IgD-negative memory B cell (primary cell): ENCODE measurements at regions not wholly inside any gene's neighbourhood (a gene's known extent, or its start where the extent isn't known, plus 50 kb on each side); places are given as distances from the start of the nearest gene placed in this dataset.

ENCODE experiments used
- H3K27ac Mint-ChIP-seq, 3 donors: one replicate each; pipeline ENCODE4 v1.8.0; 2020 to 2022; ENCODE audit warnings: mild to moderate bottlenecking in 3 of 3, mixed read lengths in 3 of 3, moderate library complexity in 1 of 3
- H3K27me3 Mint-ChIP-seq: one replicate; pipeline ENCODE4 v1.8.0; 2021; ENCODE audit warnings: mixed read lengths
- H3K36me3 Mint-ChIP-seq: one replicate; pipeline ENCODE4 v1.8.0; 2020; ENCODE audit warnings: mild to moderate bottlenecking, mixed read lengths
- H3K4me1 Mint-ChIP-seq, 3 donors: one replicate each; pipeline ENCODE4 v1.8.0; 2020 to 2022; ENCODE audit warnings: mixed read lengths in 3 of 3, mild to moderate bottlenecking in 1 of 3
- H3K4me3 Mint-ChIP-seq, 4 donors: one replicate each; pipeline ENCODE4 v1.8.0; 2020 to 2022; ENCODE audit warnings: mild to moderate bottlenecking in 4 of 4, mixed read lengths in 4 of 4, moderate library complexity in 3 of 4
- H3K9me3 Mint-ChIP-seq, 3 donors: one replicate each; pipeline ENCODE4 v1.8.0; 2020 to 2021; ENCODE audit warnings: mixed read lengths in 3 of 3, mild to moderate bottlenecking in 1 of 3

DNA sequence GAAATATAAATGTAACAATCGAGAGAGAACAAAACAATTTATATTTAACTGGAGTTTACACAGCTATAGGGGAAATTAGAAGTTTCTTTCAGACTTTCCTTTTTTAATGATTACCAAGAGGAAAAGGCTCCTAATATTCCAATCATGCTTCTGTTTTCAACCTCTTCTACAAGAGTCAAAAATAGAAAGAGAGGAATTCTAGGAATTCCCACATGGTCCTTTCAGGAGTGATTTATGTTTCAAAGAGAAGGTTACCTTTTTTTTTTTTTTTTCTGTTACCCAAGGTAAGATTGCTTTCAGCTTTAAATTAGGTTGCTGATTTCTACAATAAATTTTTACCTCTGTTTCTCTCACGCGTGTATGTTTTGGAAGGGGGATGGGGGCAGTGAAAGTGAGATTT is 355.3 kb upstream of the DCBLD2 start:
- Mint-ChIP-seq H3K27me3 (no peaks in the 10 kb centered on the region), H3K4me3 (no peak overlapping the region)

GRCh38 chr3:99253963-99254355 is 352.5 kb upstream of the DCBLD2 start:
- H3K9me3 Mint-ChIP-seq, result peaks cover 0 to 8% (median 6%) of the 10 kb centered on the region in 3 donors
- H3K27me3 Mint-ChIP-seq, result no peaks in the 10 kb centered on the region
- no peak overlapping the region for H3K27ac Mint-ChIP-seq
- no peaks in the 10 kb centered on the region for H3K36me3 Mint-ChIP-seq
- H3K4me1 Mint-ChIP-seq, result no peaks in the 10 kb centered on the region
- H3K4me3 Mint-ChIP-seq, result no peak overlapping the region

More for the DNA sequence above, 355.3 kb upstream of the DCBLD2 start:
- Mint-ChIP-seq H3K36me3 (no peaks in the 10 kb centered on the region), H3K4me1 (no peaks in the 10 kb centered on the region), H3K9me3 (peaks cover 0 to 9% (median 6%) of the 10 kb centered on the region in 3 donors), H3K27ac (no peak overlapping the region)

DNA sequence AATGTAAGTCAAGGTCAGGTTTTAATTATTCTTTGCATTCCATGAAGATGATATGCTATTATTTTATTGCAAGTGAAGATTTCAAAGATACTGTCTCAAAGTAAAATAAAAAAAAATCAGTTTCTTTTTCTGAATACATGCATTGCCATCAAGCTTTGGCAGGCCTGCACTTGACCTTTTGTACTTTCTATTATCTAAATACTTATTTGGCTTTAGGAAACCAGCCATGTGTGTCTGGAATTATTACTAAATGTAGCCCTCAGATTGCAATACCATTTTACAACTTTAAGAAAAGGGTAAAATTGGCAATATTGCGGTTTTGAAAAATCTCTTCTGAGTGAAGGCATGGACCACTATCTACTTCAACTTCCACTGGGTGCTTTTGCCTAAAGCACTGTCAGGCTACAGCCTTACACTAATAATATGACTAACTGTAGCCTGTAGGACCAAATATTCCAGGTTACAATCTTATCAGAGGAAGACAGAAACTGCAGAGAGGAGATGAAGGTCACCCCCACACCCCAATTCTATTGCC is 349.4 kb upstream of the DCBLD2 start:
- Mint-ChIP-seq H3K27me3 (no peaks in the 10 kb centered on the region), H3K4me3 (no peak overlapping the region), H3K9me3 (no peaks in the 10 kb centered on the region), H3K27ac (no peak overlapping the region), H3K4me1 (no peaks in the 10 kb centered on the region), H3K36me3 (no peaks in the 10 kb centered on the region)

- Mint-ChIP-seq H3K4me3 (no peak overlapping the region), H3K27me3 (no peaks in the 10 kb centered on the region), H3K27ac (no peak overlapping the region), H3K9me3 (no peaks in the 10 kb centered on the region), H3K4me1 (no peaks in the 10 kb centered on the region), H3K36me3 (no peaks in the 10 kb centered on the region)
Observed at GRCh38 chr3:99250272-99250671, 348.8 kb upstream of the DCBLD2 start.

DNA sequence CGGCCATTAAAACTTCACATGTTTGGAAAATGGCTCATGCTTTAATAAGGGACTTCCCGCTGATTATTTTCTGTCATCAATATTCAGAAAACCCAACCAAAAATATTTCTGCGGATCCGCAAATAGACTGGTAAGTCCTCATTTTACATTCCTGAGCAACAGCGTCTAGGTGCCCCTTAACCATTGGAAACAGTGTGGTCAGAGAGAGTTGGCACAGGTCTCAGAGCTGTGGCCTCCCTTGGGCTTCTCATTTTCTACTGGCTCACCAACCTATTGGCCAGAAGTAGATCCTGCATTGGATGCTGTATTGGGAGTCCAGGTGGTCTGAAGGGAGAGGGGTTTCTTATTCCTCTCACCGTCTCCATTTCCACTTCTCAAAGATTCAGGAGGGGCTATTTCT is 348.1 kb upstream of the DCBLD2 start:
- Mint-ChIP-seq H3K4me1 (no peaks in the 10 kb centered on the region), H3K27me3 (no peaks in the 10 kb centered on the region), H3K4me3 (no peak overlapping the region), H3K9me3 (no peaks in the 10 kb centered on the region), H3K27ac (no peak overlapping the region), H3K36me3 (no peaks in the 10 kb centered on the region)

DNA sequence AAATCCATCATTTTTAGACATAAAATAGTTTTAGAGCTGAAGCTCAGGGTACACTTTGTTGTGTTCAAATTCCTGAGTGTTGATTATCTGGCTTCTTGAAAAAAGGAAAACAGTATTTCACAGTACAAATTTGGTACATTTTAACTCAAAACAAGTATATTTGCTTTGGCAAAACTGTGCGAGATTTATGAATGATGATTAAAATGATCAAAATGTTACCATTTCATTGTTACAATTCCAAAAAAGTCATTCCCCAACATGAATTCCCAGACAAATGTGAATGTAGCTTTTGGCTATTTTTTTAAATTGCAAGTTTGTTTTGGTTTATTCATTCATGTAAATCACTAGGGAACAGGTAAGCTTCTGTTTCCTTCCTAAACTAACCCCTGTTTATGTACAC is 347.4 kb upstream of the DCBLD2 start:
- Mint-ChIP-seq H3K9me3 (no peaks in the 10 kb centered on the region), H3K27me3 (no peaks in the 10 kb centered on the region), H3K4me1 (no peaks in the 10 kb centered on the region), H3K27ac (no peak overlapping the region), H3K4me3 (no peak overlapping the region), H3K36me3 (no peaks in the 10 kb centered on the region)

DNA sequence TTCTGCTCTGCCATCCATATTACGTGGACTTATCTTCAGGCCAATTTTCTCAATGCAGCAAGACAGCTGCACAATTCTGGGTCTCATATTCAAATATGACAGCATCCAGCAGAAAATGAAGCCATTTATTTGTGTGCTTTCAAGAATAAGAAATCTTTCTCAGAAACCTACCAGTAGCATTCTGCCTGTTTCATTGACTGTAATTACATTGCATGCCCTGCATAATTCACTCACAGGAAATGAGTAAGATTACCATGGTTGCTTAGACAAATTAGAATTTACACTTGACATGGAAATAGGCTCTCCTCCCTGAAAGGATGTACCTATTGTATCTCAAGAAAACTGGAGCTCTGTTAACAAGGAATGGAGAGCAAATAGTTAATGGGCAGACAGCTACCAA is 346.6 kb upstream of the DCBLD2 start:
- no peak overlapping the region for H3K4me3 Mint-ChIP-seq

GRCh38 chr3:99246010-99246654 is 344.6 kb upstream of the DCBLD2 start:
- no peaks in the 10 kb centered on the region for H3K9me3 Mint-ChIP-seq
- H3K4me3 Mint-ChIP-seq, result no peak overlapping the region
- no peaks in the 10 kb centered on the region for H3K4me1 Mint-ChIP-seq
- no peak overlapping the region for H3K27ac Mint-ChIP-seq
- no peaks in the 10 kb centered on the region for H3K36me3 Mint-ChIP-seq
- no peaks in the 10 kb centered on the region for H3K27me3 Mint-ChIP-seq

More for the DNA sequence above, 346.6 kb upstream of the DCBLD2 start:
- H3K27ac Mint-ChIP-seq, result no peak overlapping the region
- H3K9me3 Mint-ChIP-seq, result no peaks in the 10 kb centered on the region
- H3K4me1 Mint-ChIP-seq, result no peaks in the 10 kb centered on the region
- no peaks in the 10 kb centered on the region for H3K36me3 Mint-ChIP-seq
- no peaks in the 10 kb centered on the region for H3K27me3 Mint-ChIP-seq

DNA sequence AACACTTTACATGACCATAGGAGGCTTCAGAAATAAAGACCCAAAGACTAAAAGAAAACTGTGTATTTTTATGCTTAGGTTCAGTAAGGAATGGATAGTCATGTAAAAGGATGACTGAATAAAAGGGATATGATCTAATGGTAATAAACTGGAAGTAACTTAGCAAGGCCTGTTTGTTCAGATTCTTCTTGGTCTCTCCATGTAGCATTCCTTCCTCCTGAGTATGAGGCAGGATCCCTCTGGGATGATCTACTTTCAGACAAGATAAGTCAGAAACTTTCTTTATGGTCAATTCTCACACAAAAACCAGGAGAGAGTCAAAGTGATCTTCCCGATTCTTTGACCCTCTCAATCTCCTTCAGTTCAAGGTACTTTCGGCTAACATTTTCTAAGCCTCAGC is 340.8 kb upstream of the DCBLD2 start:
- H3K9me3 Mint-ChIP-seq, result peaks cover 0 to 1% (median 0%) of the 10 kb centered on the region in 3 donors
- H3K27ac Mint-ChIP-seq, result no peak overlapping the region
- H3K4me1 Mint-ChIP-seq, result no peaks in the 10 kb centered on the region
- H3K27me3 Mint-ChIP-seq, result no peaks in the 10 kb centered on the region
- H3K4me3 Mint-ChIP-seq, result no peak overlapping the region
- no peaks in the 10 kb centered on the region for H3K36me3 Mint-ChIP-seq

DNA sequence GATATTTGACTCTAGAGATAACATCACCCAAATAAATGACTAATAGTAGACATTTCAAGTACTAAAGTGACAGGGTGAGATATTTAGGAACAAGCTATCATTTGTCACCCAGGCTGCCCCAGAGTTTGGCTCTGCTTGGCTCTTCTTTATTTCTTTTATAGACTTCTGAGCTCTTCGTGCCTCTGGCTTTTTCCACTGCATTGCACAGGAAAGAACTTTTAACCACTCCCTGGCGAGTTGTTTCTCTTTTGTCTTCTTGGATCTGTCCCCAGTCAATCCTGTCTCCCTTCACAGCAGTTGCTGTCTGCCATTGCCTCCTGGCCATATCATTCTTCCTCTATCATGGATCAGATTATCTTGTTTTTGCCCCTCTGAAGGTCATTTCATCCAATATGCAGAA is 339.2 kb upstream of the DCBLD2 start:
- H3K4me1 Mint-ChIP-seq, result no peaks in the 10 kb centered on the region
- no peak overlapping the region for H3K4me3 Mint-ChIP-seq
- H3K27me3 Mint-ChIP-seq, result no peaks in the 10 kb centered on the region
- H3K9me3 Mint-ChIP-seq, result peaks cover 4 to 7% (median 4%) of the 10 kb centered on the region in 3 donors
- H3K36me3 Mint-ChIP-seq, result no peaks in the 10 kb centered on the region
- no peak overlapping the region for H3K27ac Mint-ChIP-seq

GRCh38 chr3:99236576-99236975 is 335.1 kb upstream of the DCBLD2 start:
- Mint-ChIP-seq H3K4me1 (no peaks in the 10 kb centered on the region), H3K27me3 (no peaks in the 10 kb centered on the region), H3K4me3 (peak overlapping the region in 1 of 4 donors; percentile 3), H3K9me3 (peaks cover 4 to 13% (median 8%) of the 10 kb centered on the region in 3 donors), H3K27ac (no peak overlapping the region), H3K36me3 (no peaks in the 10 kb centered on the region)

DNA sequence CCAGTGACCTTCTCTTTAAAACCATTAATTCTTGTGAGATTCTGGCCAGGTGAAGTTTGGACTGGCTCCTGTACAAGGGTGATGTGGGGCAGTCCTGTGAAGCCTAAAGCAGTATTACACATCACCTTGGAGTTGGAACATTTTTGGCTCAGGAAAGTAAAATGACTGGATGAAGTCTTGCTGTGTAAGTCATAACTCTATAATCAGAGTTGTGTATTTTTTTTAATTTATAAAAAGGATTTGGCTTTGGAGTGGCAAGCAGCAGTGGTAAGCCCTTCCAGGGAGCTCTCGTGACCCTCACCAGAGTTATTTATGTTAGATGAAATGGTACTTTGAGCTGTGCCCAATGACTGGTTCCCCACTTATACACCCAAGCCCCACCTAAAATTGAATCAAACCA is 331.2 kb upstream of the DCBLD2 start:
- no peaks in the 10 kb centered on the region for H3K4me1 Mint-ChIP-seq
- H3K4me3 Mint-ChIP-seq, result no peak overlapping the region
- no peaks in the 10 kb centered on the region for H3K36me3 Mint-ChIP-seq
- no peaks in the 10 kb centered on the region for H3K27me3 Mint-ChIP-seq
- no peak overlapping the region for H3K27ac Mint-ChIP-seq
- H3K9me3 Mint-ChIP-seq, result peaks cover 4 to 14% (median 11%) of the 10 kb centered on the region in 3 donors

DNA sequence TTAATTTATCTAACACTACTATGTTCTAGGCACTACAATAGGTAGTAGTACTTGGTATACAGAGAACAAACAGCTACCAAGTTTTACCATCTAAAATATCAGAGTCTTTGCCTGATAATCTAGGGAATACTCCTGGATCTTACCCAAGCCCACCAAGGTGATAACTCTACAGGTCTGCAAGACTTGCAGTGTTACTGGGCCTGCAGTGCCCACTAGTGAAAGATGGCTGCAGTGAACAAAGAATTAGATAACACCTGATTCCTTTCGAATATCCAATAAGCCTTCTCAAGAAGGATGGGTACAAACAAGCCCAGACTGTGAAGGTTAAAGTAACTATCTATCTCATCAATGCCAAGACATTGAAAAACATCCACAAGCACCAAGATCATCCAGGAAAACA is 317.0 kb upstream of the DCBLD2 start:
- Mint-ChIP-seq H3K27me3 (no peaks in the 10 kb centered on the region), H3K4me1 (no peaks in the 10 kb centered on the region), H3K4me3 (no peak overlapping the region), H3K36me3 (no peaks in the 10 kb centered on the region), H3K9me3 (peaks cover 2 to 17% (median 2%) of the 10 kb centered on the region in 3 donors), H3K27ac (no peak overlapping the region)

GRCh38 chr3:99212969-99213368 is 311.5 kb upstream of the DCBLD2 start:
- H3K27ac Mint-ChIP-seq, result no peak overlapping the region
- H3K9me3 Mint-ChIP-seq, result peaks cover 0 to 4% (median 2%) of the 10 kb centered on the region in 3 donors
- no peak overlapping the region for H3K4me3 Mint-ChIP-seq
- no peaks in the 10 kb centered on the region for H3K27me3 Mint-ChIP-seq
- H3K36me3 Mint-ChIP-seq, result no peaks in the 10 kb centered on the region
- H3K4me1 Mint-ChIP-seq, result peaks cover 0 to 1% (median 0%) of the 10 kb centered on the region in 3 donors

GRCh38 chr3:99211309-99211708 is 309.8 kb upstream of the DCBLD2 start:
- peaks cover 0 to 1% (median 0%) of the 10 kb centered on the region in 3 donors for H3K4me1 Mint-ChIP-seq
- H3K36me3 Mint-ChIP-seq, result no peaks in the 10 kb centered on the region
- no peak overlapping the region for H3K4me3 Mint-ChIP-seq
- H3K9me3 Mint-ChIP-seq, result peaks cover 0 to 3% (median 2%) of the 10 kb centered on the region in 3 donors
- no peak overlapping the region for H3K27ac Mint-ChIP-seq
- H3K27me3 Mint-ChIP-seq, result no peaks in the 10 kb centered on the region

GRCh38 chr3:99199021-99199420 is 297.5 kb upstream of the DCBLD2 start:
- no peaks in the 10 kb centered on the region for H3K27me3 Mint-ChIP-seq
- peaks cover 2 to 7% (median 5%) of the 10 kb centered on the region in 3 donors for H3K9me3 Mint-ChIP-seq
- no peaks in the 10 kb centered on the region for H3K4me1 Mint-ChIP-seq
- H3K36me3 Mint-ChIP-seq, result peaks cover 3% of the 10 kb centered on the region
- H3K4me3 Mint-ChIP-seq, result no peak overlapping the region
- no peak overlapping the region for H3K27ac Mint-ChIP-seq
